ENCODE measurements at regions not wholly inside any gene's neighbourhood (a gene's known extent, or its start where the extent isn't known, plus 50 kb on each side); places are given as distances from the start of the nearest gene placed in this dataset.

DNA sequence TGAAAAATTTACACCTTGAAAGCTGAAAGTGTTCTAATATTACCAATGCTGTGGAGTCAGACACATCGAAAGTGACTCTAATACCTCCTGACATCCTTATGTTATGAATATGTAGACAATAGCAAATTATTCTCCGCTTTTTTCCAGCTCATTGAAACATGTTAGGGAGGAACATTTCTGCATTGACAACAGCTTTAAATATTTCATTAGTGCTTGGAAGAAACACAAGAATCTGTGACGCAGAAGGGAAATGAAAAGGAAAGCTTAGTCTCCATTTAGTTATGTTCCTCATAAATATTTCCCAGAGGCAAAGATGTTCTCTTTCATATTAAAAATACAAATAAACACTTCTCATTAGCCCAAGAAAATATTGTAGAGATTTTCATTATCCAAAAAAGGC lies 55.8 kb upstream of the CD99 start:
- peaks cover 0 to 8% of the 10 kb centered on the region in 2 experiments for H3K36me3 ChIP-seq (ENCODE audit: control insufficient read depth in 2 of 2, insufficient read depth in 1 of 2, low read length in 2 of 2)
- POLR2A ChIA-PET, result no interaction called here
- no peaks in the 10 kb centered on the region for H3K9me3 ChIP-seq (ENCODE audit: control insufficient read depth, insufficient read depth, low read depth, low read length)
- TF ChIP-seq KLF8 (tag by site-specific recombination; IDR thresholded peaks at IDR 0.05), result no peak
- no peak for TF ChIP-seq ZNF302 (tag by site-specific recombination; IDR thresholded peaks at IDR 0.05; ENCODE audit: low read depth)
- TF ChIP-seq ZNF324 (tag by site-specific recombination; IDR thresholded peaks at IDR 0.05), result no peak
- no peak for TF ChIP-seq ZBTB11 (tag by site-specific recombination; conservative IDR thresholded peaks at IDR 0.05; ENCODE audit: low read depth)
- TF ChIP-seq ZNF747 (tag by site-specific recombination; IDR thresholded peaks at IDR 0.05), result no peak
- TF ChIP-seq ZBTB21 (tag by site-specific recombination; IDR thresholded peaks at IDR 0.05), result no peak
- TF ChIP-seq SETDB1 (IDR thresholded peaks at IDR 0.05; ENCODE audit: insufficient read length, low read length), result no peak
- TF ChIP-seq ZNF488 (tag by site-specific recombination; IDR thresholded peaks at IDR 0.05), result no peak
- TF ChIP-seq ZNF449 (tag by site-specific recombination; IDR thresholded peaks at IDR 0.05), result no peak
- TF ChIP-seq ZSCAN4 (tag by site-specific recombination; IDR thresholded peaks at IDR 0.05), result no peak
- TF ChIP-seq ZNF791 (tag by site-specific recombination; IDR thresholded peaks at IDR 0.05), result no peak
- no peak for TF ChIP-seq REPIN1 (tag by site-specific recombination; IDR thresholded peaks at IDR 0.05; ENCODE audit: low read depth)
- TF ChIP-seq ZNF561 (tag by site-specific recombination; IDR thresholded peaks at IDR 0.05; ENCODE audit: borderline replicate concordance), result no peak
- H3K27ac ChIP-seq (ENCODE audit: extremely low read depth, low read depth, low read length), result no peak overlapping the region
- no peak overlapping the region for H3K4me3 ChIP-seq (ENCODE audit: low read depth, low read length)
- CTCF ChIA-PET, result no interaction called here
- H3K4me1 ChIP-seq (ENCODE audit: control insufficient read depth, insufficient read depth, low read length), result no peaks in the 10 kb centered on the region

- Histone ChIP-seq H3K27ac (ENCODE audit: extremely low read depth, low read depth, low read length) (no peak overlapping the region), H3K36me3 (ENCODE audit: control insufficient read depth in 2 of 2, insufficient read depth in 1 of 2, low read length in 2 of 2) (peaks cover 0 to 20% of the 10 kb centered on the region in 2 experiments; a peak in 2 of 3 replicates), H3K4me3 (ENCODE audit: low read depth, low read length) (no peak overlapping the region), H3K9me3 (ENCODE audit: control insufficient read depth, insufficient read depth, low read depth, low read length) (no peaks in the 10 kb centered on the region), H3K4me1 (ENCODE audit: control insufficient read depth, insufficient read depth, low read length) (no peaks in the 10 kb centered on the region)
- POLR2A ChIA-PET, result no interaction called here
- CTCF ChIA-PET, result no interaction called here
- no peak for TF ChIP-seq ZNF140 (tag by site-specific recombination; IDR thresholded peaks at IDR 0.05)
- TF ChIP-seq OSR2 (tag by site-specific recombination; IDR thresholded peaks at IDR 0.05), result no peak
- no peak for TF ChIP-seq ZNF214 (tag by site-specific recombination; IDR thresholded peaks at IDR 0.05; ENCODE audit: borderline replicate concordance)
Measured at GRCh38 chrX:2632533-2633504, 58.3 kb upstream of the CD99 start.

Data from HEK293 (cell line).